ENCODE measurements at regions not wholly inside any gene's neighbourhood (a gene's known extent, or its start where the extent isn't known, plus 50 kb on each side); places are given as distances from the start of the nearest gene placed in this dataset.

- TF ChIP-seq CTCF (IDR thresholded peaks at IDR 0.05): no peak
- TF ChIP-seq POLR2A (IDR thresholded peaks at IDR 0.05): no peak
These were observed 121.4 kb upstream of the RET start for GRCh38 chr10:42955493-42955889.
